Heart right ventricle (tissue), 16 donors: ENCODE measurements at regions not wholly inside any gene's neighbourhood (a gene's known extent, or its start where the extent isn't known, plus 50 kb on each side); places are given as distances from the start of the nearest gene placed in this dataset.

Experiments used
- ATAC-seq, 8 donors: fragments of 200-7000 bp; cut with Tn5 transposase; one replicate each; pipeline ENCODE4 v1.9.1; 2020; ENCODE audit warnings: mild to moderate bottlenecking in 8 of 8, moderate library complexity in 8 of 8, moderate number of reproducible peaks in 1 of 8
- DNase-seq, 2 donors: peaks; one replicate each; pipeline ENCODE4 v3.0.0-alpha.2; 2020
- H3K27ac ChIP-seq, 10 donors: fragments of 200-600 bp; sonication (generic) in 2 of 10; one replicate each; pipeline versions ENCODE4 v1.5.0 to v1.8.0; 2020 to 2022; ENCODE audit warnings: mild to moderate bottlenecking in 3 of 10
- H3K27me3 ChIP-seq, 7 donors: fragments of 200-600 bp; one replicate each; pipeline ENCODE4 v1.8.0; 2021 to 2022; ENCODE audit warnings: mild to moderate bottlenecking in 2 of 7
- H3K36me3 ChIP-seq, 9 donors: fragments of 200-600 bp; sonication (generic) in 1 of 9; one replicate each; pipeline versions ENCODE4 v1.5.0 to v1.8.0; 2020 to 2022; ENCODE audit warnings: mild to moderate bottlenecking in 2 of 9
- H3K4me1 ChIP-seq, 9 donors: fragments of 200-600 bp; sonication (generic) in 1 of 9; one replicate each; pipeline versions ENCODE4 v1.5.0 to v1.8.0; 2020 to 2022; ENCODE audit warnings: mild to moderate bottlenecking in 4 of 9
- H3K4me3 ChIP-seq, 10 donors: fragments of 200-600 bp; sonication (generic) in 2 of 10; one replicate each; pipeline versions ENCODE4 v1.5.0 to v1.8.0; 2020 to 2022; ENCODE audit warnings: mild to moderate bottlenecking in 7 of 10, moderate library complexity in 2 of 10
- H3K9me3 ChIP-seq, 11 donors: fragments of 200-600 bp in 10 of 11; sonication (generic) in 2 of 11; one replicate each; pipeline versions ENCODE4 v1.5.0 to v1.8.0; 2013 to 2022; ENCODE audit warnings: mild to moderate bottlenecking in 2 of 11, control low read depth in 1 of 11, moderate library complexity in 1 of 11
- WGBS, 2 donors: extraction: QIAGEN DNeasy Blood & Tissue Kit; methylation state at CpG; one replicate each; pipeline ENCODE4 v1.1.7; 2013; ENCODE audit warnings: inconsistent platforms in 1 of 2; 5-methylcytosine and 5-hydroxymethylcytosine counted together
- intact Hi-C, 10 donors: fragments of 100-400 bp; cut with DNase I; formaldehyde crosslinking; loops; one replicate each; pipeline versions ENCODE4 v1.11.1 to v1.14.2; 2022
- TF ChIP-seq, protein P1 (sequence below), 9 donors: fragments of 200-600 bp; sonication (generic) in 2 of 9; IDR thresholded peaks; one replicate each; pipeline versions ENCODE4 v1.5.0 to v1.8.0; 2021 to 2022; ENCODE audit warnings: antibody characterized with exemption in 9 of 9, mild to moderate bottlenecking in 5 of 9, moderate library complexity in 1 of 9
- donor health status: Arrhythmogenic right ventricular cardiomyopathy.
- donor health status: ischemic (EF 13 %, LVEDD 7.1; RV severe dilation, severe dysfunction).
- donor health status: healthy with polysubstance abuse.
- donor health status: DM: no; HTN: yes; CAD: no.
- donor health status: DM: no; HTN: no; CAD: no.
- donor health status: ischemic (EF 25% LVEDD 6.9; RV normal size, moderate dysfunction).
- donor health status: ischemic (EF 25% LVEDD 5.7; RV mildly dilated, moderate dysfunction).
- donor health status: healthy.
- donor health status: DM: yes; HTN: yes; CAD: no.
- donor health status: Ischemic cardiomyopathy.
- donor health status: ischemic (EF 35%, LVEDD 5.7; RV mildly dilated, moderate dysfunction).
- donor health status: nonischemic (EF 11% LVEDD 7.7; RV severe dilation, severe dysfunction).
- donor health status: DM: yes; HTN: yes; CAD: no.
- donor health status: PGD.
- donor health status: ischemic (EF 29% LVEDD 5.4; RV normal size, mild dysfunction).
- donor health status: nonischemic (EF 23%, LVEDD 6.1; RV moderate dilation, normal function).

DNA sequence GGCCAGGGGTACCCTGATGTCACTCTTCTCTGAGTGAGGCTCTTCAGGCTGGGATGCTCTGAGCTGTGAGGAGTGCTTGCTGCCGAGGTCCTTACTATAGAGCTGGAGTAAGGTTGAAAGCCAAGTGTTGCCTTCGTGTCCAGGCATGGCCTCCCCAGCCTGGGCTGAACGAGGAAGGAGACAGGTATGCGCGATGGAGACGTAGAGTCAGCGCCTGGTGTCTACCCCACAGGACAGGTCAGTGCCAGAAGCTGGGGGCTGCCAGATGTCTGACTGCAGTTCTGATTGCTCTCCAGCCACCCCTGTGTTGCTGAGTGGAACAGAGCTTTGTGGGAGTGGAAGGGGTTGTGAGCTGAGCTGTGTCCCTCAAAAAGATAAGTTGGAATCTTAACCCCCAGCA lies 135.8 kb upstream of the AJAP1 start:
- WGBS, 2 donors: 90 to 92% methylated on average over 7 of the region's 7 CpGs
- intact Hi-C loops: no loop called here

DNA sequence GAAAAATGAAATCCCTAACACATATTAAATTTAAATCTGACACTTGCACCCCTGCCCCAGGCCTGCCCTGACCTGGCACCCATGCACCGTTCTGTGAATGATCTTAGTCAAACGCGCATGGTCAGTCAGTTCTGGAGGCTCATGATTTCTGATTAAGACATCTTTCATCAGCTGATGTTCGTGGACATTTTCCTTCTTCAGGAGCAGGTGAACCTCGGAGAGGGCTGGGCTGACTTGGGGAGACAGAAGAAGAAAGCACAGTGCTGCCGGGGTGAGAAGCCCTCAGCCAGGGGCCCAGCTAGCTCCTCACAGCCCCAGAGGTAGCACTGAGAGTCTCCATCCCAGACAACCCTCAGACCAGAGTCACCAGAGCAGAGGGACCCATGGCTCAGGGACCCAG lies 134.5 kb upstream of the AJAP1 start:
- Histone ChIP-seq H3K4me3 (no peak overlapping the region), H3K4me1 (peaks cover 0 to 14% (median 0%) of the 10 kb centered on the region in 9 donors), H3K36me3 (no peaks in the 10 kb centered on the region), H3K9me3 (no peaks in the 10 kb centered on the region), H3K27ac (no peak overlapping the region), H3K27me3 (no peaks in the 10 kb centered on the region)
- DNase-seq: no peak
- intact Hi-C loops: no loop called here
- WGBS, 2 donors: 90 to 94% methylated on average over 6 of the region's 6 CpGs
- peak in 1 of 8 donors; percentile 30 for ATAC-seq
- TF ChIP-seq, protein P1, sequence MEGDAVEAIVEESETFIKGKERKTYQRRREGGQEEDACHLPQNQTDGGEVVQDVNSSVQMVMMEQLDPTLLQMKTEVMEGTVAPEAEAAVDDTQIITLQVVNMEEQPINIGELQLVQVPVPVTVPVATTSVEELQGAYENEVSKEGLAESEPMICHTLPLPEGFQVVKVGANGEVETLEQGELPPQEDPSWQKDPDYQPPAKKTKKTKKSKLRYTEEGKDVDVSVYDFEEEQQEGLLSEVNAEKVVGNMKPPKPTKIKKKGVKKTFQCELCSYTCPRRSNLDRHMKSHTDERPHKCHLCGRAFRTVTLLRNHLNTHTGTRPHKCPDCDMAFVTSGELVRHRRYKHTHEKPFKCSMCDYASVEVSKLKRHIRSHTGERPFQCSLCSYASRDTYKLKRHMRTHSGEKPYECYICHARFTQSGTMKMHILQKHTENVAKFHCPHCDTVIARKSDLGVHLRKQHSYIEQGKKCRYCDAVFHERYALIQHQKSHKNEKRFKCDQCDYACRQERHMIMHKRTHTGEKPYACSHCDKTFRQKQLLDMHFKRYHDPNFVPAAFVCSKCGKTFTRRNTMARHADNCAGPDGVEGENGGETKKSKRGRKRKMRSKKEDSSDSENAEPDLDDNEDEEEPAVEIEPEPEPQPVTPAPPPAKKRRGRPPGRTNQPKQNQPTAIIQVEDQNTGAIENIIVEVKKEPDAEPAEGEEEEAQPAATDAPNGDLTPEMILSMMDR (IDR thresholded peaks at IDR 0.05): no peak

More for the DNA sequence above, 135.8 kb upstream of the AJAP1 start:
- Histone ChIP-seq H3K27ac (no peak overlapping the region), H3K9me3 (no peaks in the 10 kb centered on the region), H3K36me3 (no peaks in the 10 kb centered on the region), H3K27me3 (no peaks in the 10 kb centered on the region), H3K4me1 (peaks cover 0 to 20% (median 0%) of the 10 kb centered on the region in 9 donors), H3K4me3 (no peak overlapping the region)
- no peak for DNase-seq
- TF ChIP-seq, protein P1 (IDR thresholded peaks at IDR 0.05): no peak
- ATAC-seq: no peak

DNA sequence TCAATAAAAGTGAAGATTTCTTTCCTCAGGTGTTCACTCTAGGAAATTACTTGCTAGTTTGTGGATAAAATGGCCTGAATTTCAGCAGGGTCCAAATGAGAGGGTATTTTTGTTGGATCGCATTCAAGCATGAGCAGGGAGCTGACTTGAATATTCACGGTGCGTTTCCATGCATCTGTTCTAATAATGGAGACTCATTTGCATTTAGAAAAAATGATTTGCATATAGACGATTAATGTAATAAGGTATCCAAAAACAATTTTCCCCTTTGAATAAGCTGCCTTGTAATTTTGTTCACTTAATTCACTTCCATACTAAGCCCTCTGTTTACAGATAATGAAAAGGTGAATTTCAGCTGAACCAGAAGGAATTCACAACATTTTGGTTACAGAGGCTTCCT lies 130.9 kb upstream of the AJAP1 start:
- 72 to 77% methylated on average over 4 of the region's 4 CpGs for WGBS, 2 donors
- DNase-seq (no peak), ATAC-seq (no peak)
- intact Hi-C loops: no loop called here
- Histone ChIP-seq H3K4me1 (peaks cover 0 to 8% (median 0%) of the 10 kb centered on the region in 9 donors), H3K27ac (no peak overlapping the region), H3K36me3 (no peaks in the 10 kb centered on the region), H3K4me3 (no peak overlapping the region), H3K9me3 (no peaks in the 10 kb centered on the region), H3K27me3 (peaks cover 0 to 5% (median 0%) of the 10 kb centered on the region in 7 donors)
- TF ChIP-seq, protein P1 (IDR thresholded peaks at IDR 0.05): no peak

DNA sequence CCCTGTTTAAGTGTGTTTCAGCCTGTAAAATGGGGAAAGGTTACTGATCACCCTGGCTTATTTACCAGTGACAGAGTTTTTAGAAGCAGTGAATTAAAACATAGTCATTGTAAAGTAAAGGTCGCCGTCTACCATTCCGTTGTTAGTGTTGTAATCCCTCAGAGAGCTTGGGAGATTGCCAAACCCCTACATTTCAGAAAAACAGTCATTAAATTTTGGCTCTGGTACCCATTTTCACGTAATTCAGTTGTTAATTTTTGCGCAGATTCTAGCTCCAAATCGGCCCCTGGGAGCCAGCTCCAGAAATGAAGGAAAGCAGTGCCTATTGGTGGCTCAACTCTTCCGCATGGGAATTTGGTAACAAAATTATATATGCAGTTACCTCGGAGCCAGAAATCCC lies 127.7 kb upstream of the AJAP1 start:
- 72 to 77% methylated on average over 8 of the region's 8 CpGs for WGBS, 2 donors

More for the DNA sequence above, 127.7 kb upstream of the AJAP1 start:
- no peaks in the 10 kb centered on the region for H3K9me3 ChIP-seq
- intact Hi-C loops: no loop called here
- H3K4me3 ChIP-seq: no peak overlapping the region
- no peak overlapping the region for H3K27ac ChIP-seq
- H3K27me3 ChIP-seq: peaks cover 0 to 8% (median 0%) of the 10 kb centered on the region in 7 donors
- TF ChIP-seq, protein P1 (IDR thresholded peaks at IDR 0.05): no peak
- H3K36me3 ChIP-seq: no peaks in the 10 kb centered on the region
- H3K4me1 ChIP-seq: peaks cover 0 to 17% (median 5%) of the 10 kb centered on the region in 9 donors
- no peak for DNase-seq
- no peak for ATAC-seq
